GM18868 (cell line): ENCODE measurements at regions not wholly inside any gene's neighbourhood (a gene's known extent, or its start where the extent isn't known, plus 50 kb on each side); places are given as distances from the start of the nearest gene placed in this dataset.
"Not testable (repeated sequence)": the region's sequence is repeated elsewhere in the genome, so short reads cannot be mapped to it uniquely, and the experiment has no call there.

Source experiments
- ATAC-seq: cut with Tn5 transposase; IDR thresholded peaks from one replicate; pipeline ENCODE4 v1.9.1; 2021; ENCODE audit warnings: mild to moderate bottlenecking, moderate library complexity; ENCODE audit not compliant: unreplicated experiment

DNA sequence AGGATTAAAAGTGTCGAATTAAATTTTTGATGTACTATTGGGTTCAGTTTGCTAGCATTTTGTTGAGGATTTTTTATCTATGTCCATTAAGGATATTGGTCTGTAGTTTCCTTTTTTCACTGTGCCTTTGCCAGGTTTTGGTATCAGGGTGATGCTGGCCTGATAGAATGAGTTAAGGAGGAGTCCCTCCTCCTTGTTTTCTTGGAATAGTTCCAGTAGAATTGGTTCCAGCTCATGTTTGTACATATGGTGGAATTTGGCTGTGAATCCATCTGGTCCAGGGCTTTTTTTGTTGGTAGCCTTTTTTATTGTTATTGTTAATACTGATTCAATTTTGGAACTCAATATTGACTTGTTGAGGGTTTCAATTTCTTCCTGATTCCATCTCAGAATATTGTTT is 141.8 kb downstream of the SIM1 start:
- no peak for ATAC-seq

DNA sequence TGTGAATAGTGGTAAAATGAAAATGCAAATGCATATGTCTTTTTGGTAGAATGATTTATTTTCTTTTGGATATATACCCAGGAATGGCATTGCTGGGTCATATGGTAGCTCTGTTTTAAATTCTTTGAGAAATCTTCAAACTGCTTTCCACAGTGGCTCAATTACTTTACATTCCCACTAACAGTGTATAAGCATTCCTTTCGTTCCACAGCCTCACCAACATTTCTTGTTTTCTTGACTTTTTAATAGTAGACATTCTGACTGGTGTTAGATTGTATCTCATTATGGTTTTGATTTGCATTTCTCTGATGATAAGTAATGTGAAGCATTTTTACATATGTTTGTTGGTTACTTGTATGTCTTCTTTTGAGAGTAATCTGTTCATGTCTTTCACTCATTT is 144.0 kb downstream of the SIM1 start:
- ATAC-seq = no peak

DNA sequence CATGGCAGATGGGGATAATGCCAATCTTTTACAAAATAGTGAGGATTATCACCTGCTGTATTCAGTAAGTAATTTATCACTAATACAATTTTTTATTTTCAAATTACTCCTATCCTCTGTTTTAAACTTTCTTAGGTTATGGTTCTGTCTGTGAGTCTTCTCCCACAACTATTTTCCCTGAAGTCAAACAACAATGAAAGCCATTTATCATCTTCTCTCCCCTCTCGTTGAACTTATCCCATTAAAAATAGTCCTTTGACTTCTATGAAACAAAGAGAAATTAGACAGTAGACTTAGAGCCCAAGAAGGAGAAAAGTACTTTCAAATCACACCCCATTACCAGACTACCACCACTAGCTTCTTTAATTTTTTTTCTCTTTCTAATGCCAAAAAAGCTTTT is 147.7 kb downstream of the SIM1 start:
- no peak for ATAC-seq

DNA sequence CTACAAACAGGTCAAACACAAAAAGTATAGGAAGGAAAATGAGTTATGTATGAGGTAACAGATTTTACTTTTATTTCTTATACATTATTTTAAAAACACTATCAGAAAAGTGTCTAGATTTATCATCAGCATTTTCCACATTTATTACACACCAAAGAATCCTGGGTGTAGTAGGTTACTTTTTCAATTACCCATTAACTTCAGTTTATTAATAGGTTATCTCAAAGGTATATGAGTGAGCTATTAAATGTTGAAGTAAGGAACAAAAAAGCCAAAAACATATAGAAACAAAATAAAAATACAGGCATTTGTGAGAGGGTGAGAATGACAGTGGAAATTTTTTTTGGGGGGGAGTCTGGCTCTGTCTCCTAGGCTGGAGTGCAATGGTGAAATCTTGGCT is 150.5 kb downstream of the SIM1 start:
- ATAC-seq = no peak

- ATAC-seq = no peak
Measured at GRCh38 chr6:100311707-100312251, 152.9 kb downstream of the SIM1 start.

- ATAC-seq = no peak
Measured at GRCh38 chr6:100309174-100309573, 155.5 kb downstream of the SIM1 start.

GRCh38 chr6:100307561-100307960 is 157.2 kb downstream of the SIM1 start:
- no peak for ATAC-seq

DNA sequence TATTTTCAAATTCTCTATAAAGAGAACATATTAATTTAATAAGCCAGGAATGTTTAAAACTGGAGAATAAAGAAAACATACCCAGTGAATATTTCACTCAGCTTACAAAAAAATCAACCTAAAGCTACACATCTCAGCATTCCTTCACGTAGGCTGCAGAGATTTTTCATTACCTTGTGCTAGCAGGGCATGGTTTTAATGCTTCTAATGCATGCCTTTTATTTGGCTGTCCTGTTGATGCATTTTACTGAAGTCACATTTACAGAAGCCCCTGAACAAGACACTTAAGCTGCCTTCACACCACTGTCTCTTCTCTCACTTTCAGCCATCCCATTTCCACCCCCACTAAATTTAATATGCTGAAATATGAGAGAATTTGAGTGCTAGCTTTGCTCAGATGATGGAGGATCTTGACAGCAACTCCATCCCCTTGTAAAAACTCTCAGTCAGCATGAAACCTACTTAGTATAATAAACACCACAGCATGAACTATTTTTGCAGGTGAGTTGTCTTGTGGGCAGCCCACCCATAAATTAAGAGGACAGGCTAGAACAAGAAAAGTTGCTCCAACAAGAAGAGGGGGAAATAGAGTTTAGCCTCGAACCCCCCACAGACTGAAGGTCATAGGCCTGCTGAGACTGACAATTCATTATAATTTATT is 159.4 kb downstream of the SIM1 start:
- no peak for ATAC-seq

- ATAC-seq = no peak
Measured at GRCh38 chr6:100304575-100304974, 160.1 kb downstream of the SIM1 start.

DNA sequence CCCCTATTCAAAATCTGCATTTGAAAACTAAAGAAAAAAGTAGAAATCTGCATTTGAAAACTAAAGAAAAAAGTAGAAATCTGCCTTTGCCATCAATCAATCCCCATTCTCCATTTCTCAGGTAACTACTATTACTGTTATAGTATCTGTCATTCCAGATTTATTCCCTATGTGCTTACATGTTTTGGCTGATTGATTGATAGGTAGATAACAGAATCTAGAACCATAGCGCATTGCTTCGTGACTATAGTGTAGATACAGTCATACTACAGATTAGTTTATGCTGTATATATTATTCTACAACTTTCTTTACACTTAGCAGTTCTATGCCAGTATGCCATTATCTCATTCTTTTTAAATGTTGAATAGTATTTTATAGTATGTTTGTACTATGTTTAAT is 163.0 kb downstream of the SIM1 start:
- ATAC-seq = no peak

GRCh38 chr6:100300221-100300736 is 164.4 kb downstream of the SIM1 start:
- no peak for ATAC-seq

GRCh38 chr6:100296810-100297544 is 167.7 kb downstream of the SIM1 start:
- ATAC-seq = no peak

DNA sequence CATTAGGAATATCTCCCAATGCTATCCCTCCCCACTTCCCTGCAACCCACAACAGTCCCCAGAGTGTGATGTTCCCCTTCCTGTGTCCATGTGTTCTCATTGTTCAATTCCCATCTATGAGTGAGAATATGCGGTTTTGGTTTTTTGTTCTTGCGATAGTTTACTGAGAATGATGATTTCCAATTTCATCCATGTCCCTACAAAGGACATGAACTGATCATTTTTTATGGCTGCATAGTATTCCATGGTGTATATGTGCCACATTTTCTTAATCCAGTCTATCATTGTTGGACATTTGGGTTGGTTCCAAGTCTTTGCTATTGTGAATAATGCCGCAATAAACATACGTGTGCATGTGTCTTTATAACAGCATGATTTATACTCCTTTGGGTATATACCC is 169.5 kb downstream of the SIM1 start:
- ATAC-seq = not testable (repeated sequence)

DNA sequence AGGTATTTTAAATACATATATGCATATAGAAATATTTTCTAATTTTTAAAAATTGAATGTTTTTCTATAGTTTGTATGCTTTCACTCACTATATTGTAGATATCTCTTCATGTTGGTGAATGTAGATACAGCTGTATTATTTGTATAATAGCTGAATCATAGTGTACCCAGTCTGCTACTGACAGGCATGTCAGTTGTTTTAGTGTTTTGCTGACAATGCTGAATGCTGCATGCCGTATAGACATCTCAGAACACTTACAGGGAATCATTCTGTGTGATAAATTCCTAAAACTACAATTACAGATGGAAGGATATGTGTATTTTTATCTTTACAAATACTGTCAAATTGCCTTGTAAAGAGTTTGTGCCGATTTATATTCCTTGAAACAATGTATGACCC is 175.4 kb downstream of the SIM1 start:
- no peak for ATAC-seq

GRCh38 chr6:100288311-100288710 is 176.4 kb downstream of the SIM1 start:
- no peak for ATAC-seq

GRCh38 chr6:100283285-100283684 is 181.4 kb downstream of the SIM1 start:
- no peak for ATAC-seq

- no peak for ATAC-seq
Measured at GRCh38 chr6:100281471-100281901, 183.2 kb downstream of the SIM1 start.

GRCh38 chr6:100276311-100277057 is 188.2 kb downstream of the SIM1 start:
- no peak for ATAC-seq

- no peak for ATAC-seq
Measured at GRCh38 chr6:100274147-100274546, 190.6 kb downstream of the SIM1 start.

DNA sequence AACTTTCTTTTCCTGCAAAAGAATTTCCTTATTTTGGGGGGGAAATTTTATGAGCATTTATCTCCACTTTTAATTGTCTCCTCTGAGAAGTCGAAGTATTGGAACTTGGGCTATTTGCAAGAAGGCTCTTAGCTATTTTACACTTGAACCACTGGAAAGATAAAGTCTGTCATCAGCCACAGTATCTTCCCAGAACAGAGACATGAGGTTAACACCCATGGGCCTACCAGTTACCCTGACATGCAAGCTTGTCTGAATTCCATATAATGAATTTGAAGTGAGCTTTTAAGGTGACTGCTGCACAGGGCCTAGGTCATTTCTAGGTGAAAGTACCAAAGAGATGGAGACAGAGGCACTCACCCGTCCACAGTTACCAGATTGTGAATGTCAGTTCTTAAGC is 193.1 kb downstream of the SIM1 start:
- ATAC-seq = no peak

- ATAC-seq = no peak
Measured at GRCh38 chr6:100271202-100271601, 193.5 kb downstream of the SIM1 start.
